Body of pancreas (tissue), 4 donors: ENCODE measurements at regions not wholly inside any gene's neighbourhood (a gene's known extent, or its start where the extent isn't known, plus 50 kb on each side); places are given as distances from the start of the nearest gene placed in this dataset.

Experiments
- ATAC-seq: fragments of 150-250 bp; one replicate; pipeline ENCODE4 v1.9.1; 2016
- DNase-seq, 4 donors: peaks; one replicate each; pipeline ENCODE4 v3.0.0-alpha.2; 2019
- H3K27ac ChIP-seq, 4 donors: fragments of 200-600 bp; sonication (generic); 1 replicate in 3 of 4; 2 replicates in 1 of 4; pipeline versions ENCODE4 v1.5.1 to v1.6.1; 2016 to 2019; ENCODE audit warnings: mild to moderate bottlenecking in 1 of 4, mixed read lengths in 1 of 4, moderate library complexity in 1 of 4
- H3K27me3 ChIP-seq, 2 donors: fragments of 200-600 bp; sonication (generic); one replicate each; pipeline ENCODE4 v1.6.0; 2016; ENCODE audit warnings: mild to moderate bottlenecking in 1 of 2
- H3K36me3 ChIP-seq, 2 donors: fragments of 200-600 bp; sonication (generic); replicated peaks in 1 of 2; 2 replicates each; pipeline ENCODE4 v1.5.1; 2016; ENCODE audit warnings: low read depth in 2 of 2; ENCODE audit not compliant: insufficient read depth in 1 of 2
- H3K4me1 ChIP-seq: fragments of 200-600 bp; sonication (generic); one replicate; pipeline ENCODE4 v1.6.0; 2016
- H3K4me3 ChIP-seq, 2 donors: fragments of 200-600 bp; sonication (generic); 1 replicate in 1 of 2; 2 replicates in 1 of 2; pipeline ENCODE4 v1.5.1; 2016 to 2019
- H3K9me3 ChIP-seq, 3 donors: fragments of 200-600 bp; sonication (generic); 1 replicate in 2 of 3; 2 replicates in 1 of 3; pipeline ENCODE4 v1.5.1; 2016
- POLR2A ChIP-seq, 3 donors: fragments of 450-650 bp; IDR thresholded peaks; one replicate each; pipeline ENCODE4 v1.6.1; 2016; ENCODE audit warnings: antibody characterized with exemption in 3 of 3, mild to moderate bottlenecking in 2 of 3
- WGBS, 2 donors: methylation state at CpG; one replicate each; pipeline ENCODE4 v1.1.5; 2017; 5-methylcytosine and 5-hydroxymethylcytosine counted together
- intact Hi-C: fragments of 100-400 bp; cut with DNase I; formaldehyde crosslinking; loops from one replicate; pipeline ENCODE4 v1.15.1; 2023
- TF ChIP-seq, protein P1 (sequence below), 7 experiments: fragments of 450-650 bp in 4 of 7; fragments of 200-600 bp in 3 of 7; sonication (generic) in 3 of 7; IDR thresholded peaks; one replicate each; pipeline ENCODE4 v1.5.1; 2016 to 2019; ENCODE audit warnings: antibody characterized with exemption in 7 of 7

DNA sequence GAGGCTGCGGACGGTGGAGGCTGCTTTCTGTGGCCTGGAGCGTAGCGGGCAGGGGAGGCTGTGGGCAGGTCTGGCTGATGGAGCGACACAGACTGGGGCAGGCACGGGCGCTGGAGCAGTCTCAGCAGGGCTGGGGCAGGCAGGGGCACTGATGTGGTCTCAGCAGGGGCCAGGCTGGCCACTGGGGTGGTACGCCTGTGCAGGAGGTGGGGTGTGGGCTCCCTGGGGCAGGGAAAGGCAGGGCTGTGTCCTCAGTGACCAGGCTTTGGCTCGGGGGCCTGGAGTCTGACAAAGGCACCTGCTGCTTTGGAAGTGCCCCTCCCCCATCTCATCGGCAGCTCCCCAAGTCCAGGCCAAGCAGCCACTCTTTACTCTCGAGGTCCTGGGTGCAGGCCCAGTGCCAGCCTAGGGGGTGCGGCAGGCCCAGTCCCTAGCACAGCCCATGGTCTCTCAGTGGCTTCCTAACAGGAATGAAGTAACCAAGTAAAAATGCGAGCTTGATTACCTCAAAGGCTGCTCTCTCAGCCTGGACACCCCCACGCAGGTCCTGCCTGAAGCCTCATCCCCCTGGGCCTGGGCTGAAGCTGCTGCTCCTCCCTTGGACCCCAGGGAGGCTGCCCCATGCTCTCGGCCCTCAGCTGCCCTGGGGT, 55.5 kb downstream of the ADRA2C start:
- Histone ChIP-seq H3K27me3 (no peaks in the 10 kb centered on the region), H3K36me3 (no peaks in the 10 kb centered on the region), H3K4me3 (no peak overlapping the region), H3K4me1 (peaks cover 11% of the 10 kb centered on the region), H3K9me3 (no peaks in the 10 kb centered on the region), H3K27ac (peak overlapping the region in 1 of 4 donors; percentile 30)
- TF ChIP-seq, protein P1, sequence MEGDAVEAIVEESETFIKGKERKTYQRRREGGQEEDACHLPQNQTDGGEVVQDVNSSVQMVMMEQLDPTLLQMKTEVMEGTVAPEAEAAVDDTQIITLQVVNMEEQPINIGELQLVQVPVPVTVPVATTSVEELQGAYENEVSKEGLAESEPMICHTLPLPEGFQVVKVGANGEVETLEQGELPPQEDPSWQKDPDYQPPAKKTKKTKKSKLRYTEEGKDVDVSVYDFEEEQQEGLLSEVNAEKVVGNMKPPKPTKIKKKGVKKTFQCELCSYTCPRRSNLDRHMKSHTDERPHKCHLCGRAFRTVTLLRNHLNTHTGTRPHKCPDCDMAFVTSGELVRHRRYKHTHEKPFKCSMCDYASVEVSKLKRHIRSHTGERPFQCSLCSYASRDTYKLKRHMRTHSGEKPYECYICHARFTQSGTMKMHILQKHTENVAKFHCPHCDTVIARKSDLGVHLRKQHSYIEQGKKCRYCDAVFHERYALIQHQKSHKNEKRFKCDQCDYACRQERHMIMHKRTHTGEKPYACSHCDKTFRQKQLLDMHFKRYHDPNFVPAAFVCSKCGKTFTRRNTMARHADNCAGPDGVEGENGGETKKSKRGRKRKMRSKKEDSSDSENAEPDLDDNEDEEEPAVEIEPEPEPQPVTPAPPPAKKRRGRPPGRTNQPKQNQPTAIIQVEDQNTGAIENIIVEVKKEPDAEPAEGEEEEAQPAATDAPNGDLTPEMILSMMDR (IDR thresholded peaks at IDR 0.05), result no peak
- no peak for TF ChIP-seq POLR2A (IDR thresholded peaks at IDR 0.05)
- WGBS, 2 donors, result 66 to 69% methylated on average over 10 to 14 of the region's 15 CpGs
- DNase-seq, result peak in 1 of 4 donors; percentile 40
- ATAC-seq, result peak; percentile 26
- intact Hi-C loops, result no loop called here

GRCh38 chr4:3822230-3822947, 56.2 kb downstream of the ADRA2C start:
- H3K4me1 ChIP-seq, result peaks cover 18% of the 10 kb centered on the region
- H3K27me3 ChIP-seq, result no peaks in the 10 kb centered on the region
- H3K4me3 ChIP-seq, result no peak overlapping the region
- ATAC-seq (peak; percentile 45), DNase-seq (peak in 1 of 4 donors; percentile 31)
- WGBS, 2 donors, result 61 to 62% methylated on average over 21 of the region's 22 CpGs
- intact Hi-C loops, result no loop called here
- no peaks in the 10 kb centered on the region for H3K36me3 ChIP-seq
- peak overlapping the region in 1 of 4 donors; percentile 30 for H3K27ac ChIP-seq
- no peak for TF ChIP-seq POLR2A (IDR thresholded peaks at IDR 0.05)
- TF ChIP-seq, protein P1 (IDR thresholded peaks at IDR 0.05), result no peak
- no peaks in the 10 kb centered on the region for H3K9me3 ChIP-seq

DNA sequence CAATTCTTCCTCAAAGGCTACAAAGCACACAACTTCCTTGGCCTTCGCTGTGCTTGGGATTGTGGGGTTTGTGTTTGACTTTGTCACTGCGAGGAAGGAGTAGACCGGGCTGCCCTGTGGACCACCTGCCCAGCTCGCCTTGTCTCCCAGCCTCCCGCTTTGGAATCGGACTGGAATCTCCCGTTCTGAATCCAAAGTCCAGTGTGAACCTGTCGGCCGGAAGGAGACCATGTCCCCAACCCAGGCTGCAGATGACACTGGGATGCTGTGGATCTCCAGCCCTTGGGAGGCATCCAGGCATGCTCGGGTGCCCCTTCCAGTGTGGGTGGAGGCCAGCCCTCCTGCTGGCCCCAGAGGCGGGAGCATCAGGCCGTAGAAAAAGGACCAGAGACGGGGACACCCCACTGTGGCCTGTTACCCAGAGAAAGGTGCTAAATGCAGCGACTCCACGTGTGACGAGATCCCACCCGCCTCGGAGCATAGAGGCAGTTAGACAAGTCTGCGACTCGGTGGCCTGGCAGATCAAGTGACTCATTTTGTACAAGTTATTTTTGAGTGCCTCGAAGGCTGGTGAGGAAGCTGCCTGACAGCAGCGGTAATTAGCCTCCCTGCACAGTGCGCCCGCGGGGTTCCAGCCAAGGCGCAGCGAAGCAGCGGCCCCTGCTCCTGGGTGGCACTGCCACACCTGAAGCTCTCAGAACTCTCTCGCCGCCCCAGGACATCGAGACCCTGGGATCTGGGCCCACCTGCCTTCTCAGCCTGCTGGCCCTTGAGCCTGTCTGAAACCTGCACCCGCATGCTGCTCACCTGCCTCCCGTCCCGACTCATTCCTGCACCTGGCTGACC, 57.5 kb downstream of the ADRA2C start:
- Histone ChIP-seq H3K4me3 (no peak overlapping the region), H3K36me3 (no peaks in the 10 kb centered on the region), H3K27ac (no peak overlapping the region), H3K27me3 (no peaks in the 10 kb centered on the region), H3K9me3 (no peaks in the 10 kb centered on the region), H3K4me1 (peaks cover 31% of the 10 kb centered on the region)
- ATAC-seq (no peak), DNase-seq (no peak)
- intact Hi-C loops, result no loop called here
- no peak for TF ChIP-seq POLR2A (IDR thresholded peaks at IDR 0.05)
- TF ChIP-seq, protein P1 (IDR thresholded peaks at IDR 0.05), result no peak
- 84 to 92% methylated on average over 13 to 34 of the region's 34 CpGs for WGBS, 2 donors

- 86 to 90% methylated on average over 18 to 19 of the region's 19 CpGs for WGBS, 2 donors
- Histone ChIP-seq H3K4me1 (peaks cover 35% of the 10 kb centered on the region), H3K27ac (no peak overlapping the region), H3K36me3 (no peaks in the 10 kb centered on the region), H3K9me3 (no peaks in the 10 kb centered on the region), H3K27me3 (no peaks in the 10 kb centered on the region), H3K4me3 (no peak overlapping the region)
- no peak for DNase-seq
- no peak for TF ChIP-seq POLR2A (IDR thresholded peaks at IDR 0.05)
- TF ChIP-seq, protein P1 (IDR thresholded peaks at IDR 0.05), result no peak
- intact Hi-C loops, result no loop called here
- no peak for ATAC-seq
Measured at GRCh38 chr4:3824521-3825270, 58.5 kb downstream of the ADRA2C start.
